T-helper 2 cell treated with Interferon-gamma antibody and Interleukin-4, amounts not matched to agents 100 ng/mL and 5 ng/mL, for 36 hours (primary cell): ENCODE measurements at regions not wholly inside any gene's neighbourhood (a gene's known extent, or its start where the extent isn't known, plus 50 kb on each side); places are given as distances from the start of the nearest gene placed in this dataset.
"Not testable (repeated sequence)": the region's sequence is repeated elsewhere in the genome, so short reads cannot be mapped to it uniquely, and the experiment has no call there.

Experiments used
- intact Hi-C: fragments of 100-400 bp; cut with micrococcal nuclease; formaldehyde crosslinking; loops from one replicate; pipeline ENCODE4 v1.15.1; 2023

- intact Hi-C loops = no loop called here
Measured at GRCh38 chr5:159496773-159497172, 166.5 kb upstream of the IL12B start.

- intact Hi-C loops = no loop called here
Measured at GRCh38 chr5:159497221-159497620, 166.9 kb upstream of the IL12B start.

GRCh38 chr5:159498630-159499029 is 168.3 kb upstream of the IL12B start:
- intact Hi-C loops = no loop called here

- intact Hi-C loops = not testable (repeated sequence)
Measured at GRCh38 chr5:159502116-159502515, 171.8 kb upstream of the IL12B start.

- intact Hi-C loops = no loop called here
Measured at GRCh38 chr5:159503236-159503635, 172.9 kb upstream of the IL12B start.

GRCh38 chr5:159504106-159504856 is 174.0 kb upstream of the IL12B start:
- intact Hi-C loops = no loop called here

GRCh38 chr5:159504857-159505304 is 174.6 kb upstream of the IL12B start:
- intact Hi-C loops = no loop called here

- intact Hi-C loops = no loop called here
Measured at GRCh38 chr5:159507055-159507454, 176.8 kb upstream of the IL12B start.

GRCh38 chr5:159507661-159508060 is 177.4 kb upstream of the IL12B start:
- intact Hi-C loops = no loop called here

GRCh38 chr5:159508344-159508743 is 178.1 kb upstream of the IL12B start:
- intact Hi-C loops = no loop called here

- intact Hi-C loops = no loop called here
Measured at GRCh38 chr5:159509002-159509660, 178.8 kb upstream of the IL12B start.

GRCh38 chr5:159510282-159510681 is 180.0 kb upstream of the IL12B start:
- intact Hi-C loops = no loop called here

GRCh38 chr5:159511570-159511969 is 181.3 kb upstream of the IL12B start:
- intact Hi-C loops = no loop called here

GRCh38 chr5:159512064-159512463 is 181.8 kb upstream of the IL12B start:
- intact Hi-C loops = no loop called here

GRCh38 chr5:159514229-159514810 is 184.0 kb upstream of the IL12B start:
- intact Hi-C loops = no loop called here

- intact Hi-C loops = no loop called here
Measured at GRCh38 chr5:159515197-159515596, 184.9 kb upstream of the IL12B start.

GRCh38 chr5:159515909-159516415 is 185.7 kb upstream of the IL12B start:
- intact Hi-C loops = loop anchor here (2.0 kb wide), 1 partner anchor 471 kb away; no protein-coding TSS in a partner anchor

- intact Hi-C loops = no loop called here
Measured at GRCh38 chr5:159518371-159518770, 188.1 kb upstream of the IL12B start.

- intact Hi-C loops = no loop called here
Measured at GRCh38 chr5:159519365-159519764, 189.1 kb upstream of the IL12B start.

GRCh38 chr5:159522841-159523240 is 192.6 kb upstream of the IL12B start:
- intact Hi-C loops = no loop called here

GRCh38 chr5:159524279-159524678 is 194.0 kb upstream of the IL12B start:
- intact Hi-C loops = not testable (repeated sequence)

GRCh38 chr5:159525117-159525516 is 194.8 kb upstream of the IL12B start:
- intact Hi-C loops = no loop called here
